PC-3 (cell line): ENCODE measurements at regions not wholly inside any gene's neighbourhood (a gene's known extent, or its start where the extent isn't known, plus 50 kb on each side); places are given as distances from the start of the nearest gene placed in this dataset.

Experiments
- ATAC-seq: fragments of 200-7000 bp; cut with Tn5 transposase; 2 replicates; pipeline ENCODE4 v1.9.1; 2020; ENCODE audit warnings: mild to moderate bottlenecking, moderate library complexity
- BruUV-seq: library from RNA; stranded (reverse); fragments of 400-500 nt; replicated peaks from 2 replicates; lab custom pipeline; 2021; lab: Mats Ljungman, UMichigan
- CTCF ChIA-PET: fragments of 300-600 bp; sonication (Branson Sonifier 250); formaldehyde crosslinking; loops from one replicate; lab custom pipeline; 2022; ENCODE audit warnings: antibody characterized with exemption; lab: Charles Lee
- POLR2A ChIA-PET: fragments of 300-600 bp; sonication (Branson Sonifier 250); formaldehyde crosslinking; loops from one replicate; lab custom pipeline; 2022; ENCODE audit warnings: antibody characterized with exemption; ENCODE audit not compliant: unreplicated experiment; lab: Charles Lee
- DNase-seq: peaks from one replicate; pipeline ENCODE4 v3.0.0-alpha.2; 2015
- H2AFZ ChIP-seq: fragments of 300-600 bp; sonication (generic); 2 replicates; pipeline ENCODE4 v1.6.0; 2016; ENCODE audit warnings: antibody characterized with exemption, low read length
- H3F3A ChIP-seq: fragments of 300-600 bp; sonication (generic); one replicate; pipeline ENCODE4 v1.6.0; 2017; ENCODE audit warnings: antibody characterized with exemption, low read length, control low read depth, mild to moderate bottlenecking; ENCODE audit not compliant: unreplicated experiment
- H3K27ac ChIP-seq: fragments of 300-600 bp; sonication (generic); 2 replicates; pipeline ENCODE4 v1.5.1; 2016; ENCODE audit warnings: mild to moderate bottlenecking, low read length
- H3K27me3 ChIP-seq: fragments of 300-600 bp; sonication (generic); 2 replicates; pipeline ENCODE4 v1.6.1; 2016; ENCODE audit warnings: low read length, mixed read lengths
- H3K36me3 ChIP-seq: fragments of 300-600 bp; sonication (generic); 2 replicates; pipeline ENCODE4 v1.6.1; 2016; ENCODE audit warnings: low read depth, mixed run types, low read length, mixed read lengths
- H3K4me1 ChIP-seq: fragments of 300-600 bp; sonication (generic); 2 replicates; pipeline ENCODE4 v1.5.1; 2016; ENCODE audit warnings: low read length; ENCODE audit not compliant: insufficient read depth
- H3K4me2 ChIP-seq: fragments of 300-600 bp; sonication (generic); 2 replicates; pipeline ENCODE4 v1.6.0; 2016; ENCODE audit warnings: low read length
- H3K4me3 ChIP-seq: fragments of 300-600 bp; sonication (generic); 2 replicates; pipeline ENCODE4 v1.5.1; 2016; ENCODE audit warnings: mild to moderate bottlenecking, low read length, mixed read lengths
- H3K79me2 ChIP-seq: fragments of 300-600 bp; sonication (generic); 2 replicates; pipeline ENCODE4 v1.6.1; 2017; ENCODE audit warnings: low read length, mixed read lengths
- H3K9ac ChIP-seq: fragments of 300-600 bp; sonication (generic); 2 replicates; pipeline ENCODE4 v1.6.0; 2016; ENCODE audit warnings: mild to moderate bottlenecking, low read length
- H3K9me2 ChIP-seq: fragments of 300-600 bp; sonication (generic); replicated peaks from 2 replicates; pipeline ENCODE4 v1.6.1; 2016; ENCODE audit warnings: mixed run types, low read length, mixed read lengths
- H3K9me3 ChIP-seq: fragments of 300-600 bp; sonication (generic); 2 replicates; pipeline ENCODE4 v1.6.1; 2016; ENCODE audit warnings: low read length, mixed read lengths
- H4K20me1 ChIP-seq: fragments of 300-600 bp; sonication (generic); 2 replicates; pipeline ENCODE4 v1.6.1; 2016; ENCODE audit warnings: low read length, mixed read lengths
- CTCF ChIP-seq: fragments of 300-600 bp; sonication (generic); conservative IDR thresholded peaks from 2 replicates; pipeline ENCODE4 v1.5.1; 2017; ENCODE audit warnings: antibody characterized with exemption, low read depth, mild to moderate bottlenecking, low read length
- EZH2 ChIP-seq: fragments of 300-600 bp; sonication (generic); IDR thresholded peaks from one replicate; pipeline ENCODE4 v1.6.1; 2017; ENCODE audit warnings: antibody characterized with exemption, mild to moderate bottlenecking, low read length; ENCODE audit not compliant: unreplicated experiment
- EZH2phosphoT487 ChIP-seq: fragments of 300-600 bp; sonication (generic); IDR thresholded peaks from 2 replicates; pipeline ENCODE4 v1.6.1; 2018; ENCODE audit warnings: mild to moderate bottlenecking, antibody characterized with exemption, low read length, borderline replicate concordance
- intact Hi-C: fragments of 100-400 bp; cut with micrococcal nuclease; formaldehyde crosslinking; loops from 2 replicates; pipeline ENCODE4 v1.9.0; 2023

DNA sequence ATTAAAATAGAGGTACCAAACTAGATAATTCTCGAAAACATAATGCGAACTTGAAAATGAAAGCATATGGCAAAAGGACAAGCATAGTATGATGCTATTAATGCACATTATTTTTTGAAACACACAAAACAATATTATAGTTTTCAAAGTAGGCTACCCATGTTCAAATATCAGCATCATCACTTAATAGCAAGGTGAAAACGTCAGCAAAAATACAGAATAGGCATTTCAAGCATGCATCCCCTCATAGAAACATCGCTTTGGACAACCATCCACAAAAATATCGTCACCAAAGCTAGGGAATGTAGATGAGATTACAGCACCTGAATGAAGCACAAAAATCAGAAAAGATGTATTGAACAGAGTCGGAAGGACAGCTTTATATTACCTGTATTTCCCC, 814.5 kb upstream of the LRRC4C start:
- peaks cover 11% of the 10 kb centered on the region; the same call in 1 of the 2 replicates for H3K9me3 ChIP-seq
- H3K27ac ChIP-seq, result no peak overlapping the region
- CTCF ChIA-PET, result no interaction called here
- H2AFZ ChIP-seq, result no peak overlapping the region
- no peak overlapping the region for H3K4me3 ChIP-seq
- DNase-seq, result no peak
- H3K27me3 ChIP-seq, result no peaks in the 10 kb centered on the region
- H3K9me2 ChIP-seq, result no peaks in the 10 kb centered on the region
- no peak overlapping the region for H3K4me2 ChIP-seq
- H3F3A ChIP-seq, result no peaks in the 10 kb centered on the region
- no TSS peak for BruUV-seq
- 0 out of 2 replicates have a peak, but pooled peaks cover 3% of the 10 kb centered on the region for H3K4me1 ChIP-seq
- H3K9ac ChIP-seq, result no peak overlapping the region
- ATAC-seq, result no peak
- intact Hi-C loops, result no loop called here
- H3K79me2 ChIP-seq, result no peaks in the 10 kb centered on the region
- no peaks in the 10 kb centered on the region for H4K20me1 ChIP-seq
- POLR2A ChIA-PET, result no interaction called here
- no peaks in the 10 kb centered on the region for H3K36me3 ChIP-seq
- TF ChIP-seq CTCF (no peak), EZH2 (no peak), EZH2phosphoT487 (no peak)

DNA sequence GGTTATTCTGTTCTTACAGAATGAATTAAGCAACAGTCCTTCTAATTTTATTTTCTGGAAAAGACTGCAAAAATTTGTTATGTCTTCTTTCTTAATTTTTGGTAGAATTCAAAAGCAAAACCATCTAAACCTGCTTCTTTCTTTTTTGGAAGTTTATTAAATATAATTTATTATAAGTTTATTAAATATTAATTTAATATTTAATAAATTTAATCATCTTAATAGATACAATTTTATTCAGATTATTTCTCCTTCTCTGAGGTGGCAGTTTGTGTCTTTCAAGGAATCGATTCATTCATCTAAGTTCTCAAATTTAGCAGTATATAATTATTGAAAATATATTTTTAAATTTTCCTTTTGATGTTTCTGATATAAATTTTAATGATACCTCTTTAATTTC, 837.5 kb upstream of the LRRC4C start:
- H3K4me2 ChIP-seq, result no peak overlapping the region
- TF ChIP-seq EZH2phosphoT487, result no peak
- no peak for TF ChIP-seq CTCF
- TF ChIP-seq EZH2, result no peak
- CTCF ChIA-PET, result no interaction called here
- H3K27me3 ChIP-seq, result no peaks in the 10 kb centered on the region
- no peaks in the 10 kb centered on the region for H3K79me2 ChIP-seq
- H2AFZ ChIP-seq, result no peak overlapping the region
- H3K4me1 ChIP-seq, result no peaks in the 10 kb centered on the region
- 0 out of 2 replicates have a peak, but pooled peaks cover 3% of the 10 kb centered on the region for H3K9me3 ChIP-seq
- DNase-seq (no peak), ATAC-seq (no peak)
- no peak overlapping the region for H3K9ac ChIP-seq
- BruUV-seq, result no TSS peak
- POLR2A ChIA-PET, result no interaction called here
- no peak overlapping the region for H3K4me3 ChIP-seq
- H4K20me1 ChIP-seq, result no peaks in the 10 kb centered on the region
- no peaks in the 10 kb centered on the region for H3K36me3 ChIP-seq
- H3F3A ChIP-seq, result no peaks in the 10 kb centered on the region
- intact Hi-C loops, result no loop called here
- H3K9me2 ChIP-seq, result no peaks in the 10 kb centered on the region
- H3K27ac ChIP-seq, result no peak overlapping the region

- no TSS peak for BruUV-seq
- intact Hi-C loops, result no loop called here
Measured at GRCh38 chr11:42299780-42300179, 840.3 kb upstream of the LRRC4C start.

More at GRCh38 chr11:42299780-42300179, 840.3 kb upstream of the LRRC4C start:
- Histone ChIP-seq H4K20me1 (no peaks in the 10 kb centered on the region), H3K36me3 (no peaks in the 10 kb centered on the region), H3K79me2 (no peaks in the 10 kb centered on the region), H3K9ac (no peak overlapping the region), H3K9me2 (no peaks in the 10 kb centered on the region), H3K9me3 (0 out of 2 replicates have a peak, but pooled peaks cover 3% of the 10 kb centered on the region), H3K4me1 (no peaks in the 10 kb centered on the region), H3K27ac (no peak overlapping the region), H3K4me3 (no peak overlapping the region), H3K27me3 (no peaks in the 10 kb centered on the region), H3K4me2 (no peak overlapping the region), H3F3A (no peaks in the 10 kb centered on the region), H2AFZ (no peak overlapping the region)
- DNase-seq, result no peak
- CTCF ChIA-PET, result no interaction called here
- POLR2A ChIA-PET, result no interaction called here
- no peak for ATAC-seq
- no peak for TF ChIP-seq EZH2phosphoT487
